HG02981 (cell line): ENCODE measurements at regions not wholly inside any gene's neighbourhood (a gene's known extent, or its start where the extent isn't known, plus 50 kb on each side); places are given as distances from the start of the nearest gene placed in this dataset.
"Not testable (repeated sequence)": the region's sequence is repeated elsewhere in the genome, so short reads cannot be mapped to it uniquely, and the experiment has no call there.

ENCODE experiments used
- ATAC-seq: cut with Tn5 transposase; IDR thresholded peaks from one replicate; pipeline ENCODE4 v1.9.1; 2021; ENCODE audit warnings: mild to moderate bottlenecking, moderate library complexity; ENCODE audit not compliant: unreplicated experiment

- ATAC-seq = no peak
These were observed 1290.5 kb downstream of the ADGRL3 start for GRCh38 chr4:62490635-62491034.

- no peak for ATAC-seq
These were observed 1286.9 kb downstream of the ADGRL3 start for GRCh38 chr4:62487016-62487415.

GRCh38 chr4:62484357-62484756 lies 1284.2 kb downstream of the ADGRL3 start:
- ATAC-seq = no peak

- no peak for ATAC-seq
These were observed 1282.2 kb downstream of the ADGRL3 start for GRCh38 chr4:62482355-62482754.

GRCh38 chr4:62475596-62475995 lies 1275.5 kb downstream of the ADGRL3 start:
- no peak for ATAC-seq

GRCh38 chr4:62474802-62475201 lies 1274.7 kb downstream of the ADGRL3 start:
- no peak for ATAC-seq

- ATAC-seq = no peak
These were observed 1270.9 kb downstream of the ADGRL3 start for GRCh38 chr4:62471021-62471420.

- no peak for ATAC-seq
These were observed 1270.4 kb downstream of the ADGRL3 start for GRCh38 chr4:62470421-62470983.

GRCh38 chr4:62470020-62470419 lies 1269.9 kb downstream of the ADGRL3 start:
- no peak for ATAC-seq

GRCh38 chr4:62461961-62462360 lies 1261.8 kb downstream of the ADGRL3 start:
- ATAC-seq = no peak

- no peak for ATAC-seq
These were observed 1260.2 kb downstream of the ADGRL3 start for GRCh38 chr4:62460329-62460728.

- ATAC-seq = no peak
These were observed 1257.2 kb downstream of the ADGRL3 start for GRCh38 chr4:62457356-62457755.

GRCh38 chr4:62455871-62456270 lies 1255.7 kb downstream of the ADGRL3 start:
- ATAC-seq = no peak

GRCh38 chr4:62454535-62454934 lies 1254.4 kb downstream of the ADGRL3 start:
- no peak for ATAC-seq

GRCh38 chr4:62450740-62451139 lies 1250.6 kb downstream of the ADGRL3 start:
- no peak for ATAC-seq

- ATAC-seq = no peak
These were observed 1249.4 kb downstream of the ADGRL3 start for GRCh38 chr4:62449538-62449937.

GRCh38 chr4:62448911-62449310 lies 1248.8 kb downstream of the ADGRL3 start:
- no peak for ATAC-seq

- no peak for ATAC-seq
These were observed 1238.9 kb downstream of the ADGRL3 start for GRCh38 chr4:62439051-62439450.

- no peak for ATAC-seq
These were observed 1234.8 kb downstream of the ADGRL3 start for GRCh38 chr4:62434921-62435320.

- ATAC-seq = not testable (repeated sequence)
These were observed 1231.5 kb downstream of the ADGRL3 start for GRCh38 chr4:62431513-62432231.

- no peak for ATAC-seq
These were observed 1229.2 kb downstream of the ADGRL3 start for GRCh38 chr4:62429297-62429696.

- ATAC-seq = no peak
These were observed 1215.1 kb downstream of the ADGRL3 start for GRCh38 chr4:62415256-62415655.

GRCh38 chr4:62414563-62414962 lies 1214.4 kb downstream of the ADGRL3 start:
- no peak for ATAC-seq
